GM12892 (cell line): ENCODE measurements at regions not wholly inside any gene's neighbourhood (a gene's known extent, or its start where the extent isn't known, plus 50 kb on each side); places are given as distances from the start of the nearest gene placed in this dataset.

Source experiments
- DNase-seq: peaks from one replicate; pipeline ENCODE4 v3.0.0; 2011; ENCODE audit not compliant: insufficient read length
- FAIRE-seq: peaks from 2 replicates; lab custom pipeline; 2011; peaks lifted over from hg19 to GRCh38; lab: Jason Lieb, UNC
- POLR2A ChIP-seq: IDR thresholded peaks from 2 replicates; pipeline ENCODE4 v1.6.1; 2011; ENCODE audit warnings: low read depth, low read length, control low read depth
- POLR2AphosphoS5 ChIP-seq: IDR thresholded peaks from 2 replicates; pipeline ENCODE4 v1.6.1; 2011; ENCODE audit warnings: low read depth, low read length, control low read depth
- TAF1 ChIP-seq: IDR thresholded peaks from 2 replicates; pipeline ENCODE4 v1.6.1; 2011; ENCODE audit warnings: low read depth, mild to moderate bottlenecking, control low read depth, low read length, borderline replicate concordance

DNA sequence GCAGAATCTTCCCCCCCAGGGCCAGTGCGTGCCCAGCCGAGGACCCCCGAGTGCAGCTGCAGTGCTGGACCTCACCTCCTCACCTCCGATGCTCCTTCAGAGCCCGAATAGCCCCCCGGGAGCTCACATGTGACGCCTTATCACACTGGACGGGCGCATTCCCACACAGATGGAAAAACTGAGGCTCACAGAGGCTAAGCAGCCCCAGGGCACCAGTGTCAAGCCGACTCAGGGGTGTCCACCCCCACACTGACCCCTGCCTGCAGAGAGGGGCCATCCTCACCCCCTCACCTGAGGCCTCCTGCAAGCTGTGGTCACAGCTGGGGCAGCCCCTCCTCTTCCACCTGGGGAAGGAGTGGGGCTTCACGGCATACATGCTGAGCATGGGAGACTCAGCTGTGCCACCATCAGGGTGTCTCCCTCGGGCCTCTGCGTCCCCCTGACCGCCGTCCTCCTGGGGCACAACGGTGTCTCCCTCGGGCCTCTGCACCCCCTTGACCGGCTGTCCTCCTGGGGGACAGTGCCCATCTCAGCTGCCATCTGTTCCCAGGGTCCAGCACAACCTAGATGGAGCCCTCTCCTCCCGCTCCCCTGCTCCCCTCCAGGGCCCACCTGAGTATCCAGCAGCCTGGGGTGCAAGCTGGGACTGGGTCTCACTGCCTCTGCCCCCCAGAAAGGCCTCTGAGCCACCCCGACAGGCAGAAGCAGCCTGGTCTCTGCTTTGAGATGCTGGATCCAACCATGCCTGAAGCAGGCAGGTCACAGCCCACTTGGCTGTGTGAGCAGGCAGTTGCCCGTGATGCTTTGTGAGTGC lies 85.3 kb upstream of the NKX1-1 start:
- FAIRE-seq (no peak), DNase-seq (no peak)
- TF ChIP-seq TAF1: no peak
- TF ChIP-seq POLR2A: no peak
- TF ChIP-seq POLR2AphosphoS5: no peak

DNA sequence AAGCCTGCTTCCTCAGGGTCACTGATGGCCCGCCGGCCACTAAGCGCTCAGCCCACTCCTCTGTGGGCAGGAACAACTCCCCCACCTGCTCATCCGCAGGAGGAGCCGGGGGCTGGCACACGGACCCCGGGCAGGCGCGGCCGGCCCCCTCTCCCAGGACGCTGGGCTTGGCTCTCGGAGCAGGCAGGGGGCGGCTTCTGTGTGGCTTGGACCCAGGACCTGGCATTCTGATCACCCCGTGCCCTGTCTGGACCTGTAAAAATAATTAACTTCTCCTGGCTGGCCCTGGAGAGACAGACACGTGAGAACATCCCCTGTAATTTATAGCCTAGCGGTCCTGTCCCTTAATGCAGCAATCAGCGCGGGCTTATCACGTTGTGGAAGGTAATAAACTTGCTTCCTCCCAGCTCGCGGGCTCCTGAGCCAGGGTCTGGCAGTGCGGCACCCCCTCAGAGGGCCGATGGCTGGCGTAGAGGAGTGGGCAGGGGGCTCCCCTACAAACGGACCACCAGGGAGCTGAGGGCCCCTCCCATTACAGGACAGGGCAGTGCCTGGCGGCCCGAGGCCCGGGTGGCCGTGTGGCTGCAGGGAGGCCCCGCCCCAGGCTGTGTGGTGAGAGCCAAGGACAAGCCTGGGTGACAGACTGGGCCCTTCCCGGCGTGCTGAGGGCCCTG lies 84.5 kb upstream of the NKX1-1 start:
- TF ChIP-seq TAF1: no peak
- TF ChIP-seq POLR2A: no peak
- TF ChIP-seq POLR2AphosphoS5: no peak
- FAIRE-seq: no peak
- no peak for DNase-seq

DNA sequence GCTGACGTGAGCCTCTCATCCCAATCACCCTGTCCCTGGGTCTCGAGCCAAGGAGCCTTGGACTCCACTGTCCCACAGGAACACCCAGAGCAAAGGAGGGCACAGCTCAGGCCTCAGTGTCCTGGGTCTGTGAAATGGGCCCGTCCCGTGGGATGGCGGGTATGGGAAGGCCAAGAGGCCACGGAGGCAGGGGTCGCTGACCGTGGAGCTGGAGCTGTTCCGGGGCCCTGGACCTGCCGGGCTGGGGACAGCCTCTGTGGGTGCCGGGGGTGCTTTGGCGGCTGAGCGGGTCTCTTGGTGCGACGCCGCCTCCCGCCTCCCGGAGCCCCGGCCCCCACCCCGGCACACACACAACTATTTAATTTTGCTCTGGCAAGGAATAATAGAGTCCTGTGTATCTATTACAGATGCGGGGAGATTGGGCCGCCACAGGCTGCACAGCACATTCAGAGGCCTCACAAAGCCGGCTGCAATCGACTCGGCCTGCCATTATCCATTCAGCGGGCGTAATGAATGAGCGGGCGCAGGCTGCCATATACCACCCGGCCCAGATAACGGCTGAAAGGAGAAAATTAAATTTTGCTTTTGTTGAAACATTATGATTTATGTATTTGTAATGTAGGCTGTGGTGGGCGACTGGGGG lies 83.9 kb upstream of the NKX1-1 start:
- no peak for TF ChIP-seq POLR2AphosphoS5
- TF ChIP-seq TAF1: no peak
- TF ChIP-seq POLR2A: no peak
- DNase-seq: no peak

GRCh38 chr4:1489639-1489995 lies 83.4 kb upstream of the NKX1-1 start:
- TF ChIP-seq POLR2AphosphoS5 (no peak), TAF1 (no peak), POLR2A (no peak)
- DNase-seq: no peak
- FAIRE-seq: no peak

More for the DNA sequence above, 83.9 kb upstream of the NKX1-1 start:
- no peak for FAIRE-seq

DNA sequence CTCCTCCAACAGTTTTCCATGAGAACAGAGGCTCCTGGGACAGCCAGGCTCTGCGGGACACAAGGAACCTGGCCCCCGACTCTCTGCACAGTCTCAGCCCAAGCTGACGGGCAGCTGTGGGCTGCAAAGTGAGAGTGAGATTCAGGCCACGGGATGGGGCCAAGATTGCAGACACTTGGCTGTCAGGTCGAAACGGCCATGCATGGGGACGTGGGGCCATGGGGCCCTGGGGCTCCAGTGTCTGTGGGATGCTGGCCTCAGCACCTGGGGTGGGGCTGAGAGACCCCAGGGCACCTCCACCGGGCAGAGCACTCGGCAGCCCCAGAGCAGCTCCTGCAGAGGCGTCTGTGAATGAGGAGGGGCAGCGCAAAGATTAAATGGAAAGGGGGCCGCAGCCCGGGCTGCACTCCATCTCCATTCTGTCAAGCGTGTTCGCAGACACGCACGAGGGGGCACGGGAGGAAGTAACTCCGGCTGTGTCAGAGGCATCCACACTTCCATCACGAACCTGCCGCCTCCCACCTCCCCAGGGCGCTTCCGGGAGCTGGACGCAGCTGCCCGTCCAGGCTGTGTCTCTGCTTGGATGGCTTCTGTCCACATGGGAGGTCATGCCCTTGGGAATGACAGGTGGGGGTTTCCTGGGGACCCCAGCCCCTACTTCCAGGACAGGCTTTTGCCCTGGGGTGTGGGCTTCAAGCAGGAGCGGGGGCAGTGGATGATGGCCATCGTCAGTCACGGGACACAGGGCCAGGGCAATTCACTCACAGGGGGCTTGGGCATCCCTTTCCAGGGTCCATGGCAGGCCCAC lies 82.8 kb upstream of the NKX1-1 start:
- FAIRE-seq: no peak
- no peak for DNase-seq
- TF ChIP-seq POLR2AphosphoS5 (no peak), TAF1 (no peak), POLR2A (no peak)

GRCh38 chr4:1488357-1488756 lies 82.1 kb upstream of the NKX1-1 start:
- FAIRE-seq (no peak), DNase-seq (no peak)

DNA sequence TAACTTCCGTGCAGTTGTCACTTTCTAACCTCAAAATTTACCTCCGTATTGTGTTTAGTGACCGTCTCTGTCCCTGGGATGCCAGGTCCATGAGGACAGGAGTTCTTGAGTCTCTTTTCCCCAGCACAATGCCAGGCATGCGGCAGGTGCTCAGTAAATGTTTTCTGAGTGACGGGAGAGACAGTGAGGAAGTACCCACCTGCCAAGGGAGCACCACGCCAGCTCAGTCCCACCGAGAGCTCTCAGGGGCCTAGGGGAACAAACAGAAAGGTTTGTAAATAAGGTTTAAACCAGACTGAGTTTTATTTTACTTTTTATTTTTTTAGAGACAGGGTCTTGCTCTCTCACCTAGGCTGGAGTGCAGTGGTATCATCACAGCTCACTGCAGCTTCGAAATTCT lies 81.5 kb upstream of the NKX1-1 start:
- DNase-seq (no peak), FAIRE-seq (no peak)
- TF ChIP-seq POLR2AphosphoS5 (no peak), POLR2A (no peak), TAF1 (no peak)

More at GRCh38 chr4:1488357-1488756, 82.1 kb upstream of the NKX1-1 start:
- TF ChIP-seq POLR2AphosphoS5 (no peak), POLR2A (no peak), TAF1 (no peak)

DNA sequence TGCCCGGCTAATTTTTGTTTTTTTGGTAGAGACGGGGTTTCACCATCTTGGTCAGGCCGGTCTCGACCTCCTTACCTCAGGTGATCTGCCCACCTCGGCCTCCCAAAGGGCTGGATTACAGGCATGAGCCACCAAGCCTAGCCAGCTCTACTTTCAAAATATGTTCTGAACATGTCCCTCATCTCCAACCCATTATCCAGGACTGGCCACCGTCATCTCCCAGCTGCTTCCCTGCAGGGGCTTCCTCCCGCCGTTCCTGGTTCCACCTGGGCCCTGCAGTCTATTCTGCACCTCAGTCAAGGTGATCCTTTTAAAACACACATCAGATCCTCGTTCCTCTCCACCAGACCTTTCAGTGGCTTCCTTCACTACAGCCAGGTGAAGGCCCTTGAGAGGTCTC lies 80.9 kb upstream of the NKX1-1 start:
- DNase-seq (no peak), FAIRE-seq (no peak)
- no peak for TF ChIP-seq TAF1

DNA sequence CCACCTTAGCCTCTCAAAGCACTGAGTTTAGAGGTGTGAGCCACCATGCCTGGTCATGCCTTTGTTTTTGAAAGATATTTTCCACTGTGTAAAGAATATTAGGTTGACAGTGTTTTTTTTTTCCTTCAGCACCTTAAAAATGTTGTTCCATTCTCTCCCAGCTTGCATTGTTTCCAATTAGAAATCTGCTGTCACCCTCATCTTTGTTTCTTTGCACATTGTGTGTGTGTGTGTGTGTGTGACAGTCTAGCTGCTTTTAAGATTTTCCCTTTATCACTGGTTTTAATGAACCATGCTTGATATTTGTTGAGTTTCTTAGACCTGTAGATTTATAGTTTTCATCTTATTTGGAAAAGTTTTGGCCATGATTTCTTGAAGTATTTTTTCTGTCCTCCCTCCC lies 79.0 kb upstream of the NKX1-1 start:
- TF ChIP-seq POLR2A: no peak
- no peak for TF ChIP-seq TAF1
- no peak for TF ChIP-seq POLR2AphosphoS5
- DNase-seq (no peak), FAIRE-seq (no peak)

DNA sequence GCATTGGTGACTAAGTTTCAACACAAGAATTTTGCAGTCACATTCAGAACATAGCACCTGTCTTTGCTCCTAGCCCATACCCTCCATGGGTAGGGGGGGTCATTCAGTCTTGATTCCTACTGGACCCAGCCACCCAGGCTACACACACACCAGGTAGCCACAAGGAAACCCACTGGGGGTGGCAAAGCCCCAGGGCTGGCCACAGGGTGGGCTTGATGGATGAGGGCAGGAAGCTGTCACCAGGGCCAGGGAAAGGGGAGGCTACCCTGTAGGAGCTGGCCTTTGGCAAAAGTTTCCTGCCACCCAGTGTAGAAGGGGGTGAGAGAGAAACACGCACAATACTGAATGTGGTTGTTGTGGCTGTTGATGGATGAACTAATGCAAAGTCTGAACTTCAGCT lies 74.5 kb upstream of the NKX1-1 start:
- no peak for TF ChIP-seq POLR2AphosphoS5
- no peak for TF ChIP-seq TAF1
- no peak for TF ChIP-seq POLR2A
- DNase-seq (no peak), FAIRE-seq (no peak)

- FAIRE-seq: no peak
- TF ChIP-seq POLR2AphosphoS5 (no peak), POLR2A (no peak), TAF1 (no peak)
- DNase-seq: no peak
Measured at GRCh38 chr4:1479454-1479853, 73.2 kb upstream of the NKX1-1 start.

- TF ChIP-seq POLR2A (no peak), POLR2AphosphoS5 (no peak), TAF1 (no peak)
- DNase-seq: no peak
- no peak for FAIRE-seq
Measured at GRCh38 chr4:1478766-1479355, 72.6 kb upstream of the NKX1-1 start.
